ENCODE measurements at regions not wholly inside any gene's neighbourhood (a gene's known extent, or its start where the extent isn't known, plus 50 kb on each side); places are given as distances from the start of the nearest gene placed in this dataset.
"Not testable (repeated sequence)": the region's sequence is repeated elsewhere in the genome, so short reads cannot be mapped to it uniquely, and the experiment has no call there.

- no peak for DNase-seq
Measured at GRCh38 chr7:86592185-86592584, 51.5 kb upstream of the GRM3 start.

- no peak for DNase-seq
Measured at GRCh38 chr7:86574006-86574405, 69.7 kb upstream of the GRM3 start.

GRCh38 chr7:86558680-86559501 lies 84.8 kb upstream of the GRM3 start:
- peak; percentile 73 for DNase-seq

GRCh38 chr7:86534641-86535040 lies 109.1 kb upstream of the GRM3 start:
- DNase-seq, result no peak

GRCh38 chr7:86504229-86504628 lies 139.5 kb upstream of the GRM3 start:
- DNase-seq, result no peak

- DNase-seq, result no peak
Measured at GRCh38 chr7:86499986-86500385, 143.7 kb upstream of the GRM3 start.

GRCh38 chr7:86485827-86486226 lies 157.9 kb upstream of the GRM3 start:
- DNase-seq, result no peak

GRCh38 chr7:86479144-86479543 lies 164.6 kb upstream of the GRM3 start:
- no peak for DNase-seq

- DNase-seq, result no peak
Measured at GRCh38 chr7:86477343-86477935, 166.3 kb upstream of the GRM3 start.

- no peak for DNase-seq
Measured at GRCh38 chr7:86470763-86471162, 172.9 kb upstream of the GRM3 start.

GRCh38 chr7:86469680-86470295 lies 173.9 kb upstream of the GRM3 start:
- DNase-seq, result peak; percentile 81

- DNase-seq, result no peak
Measured at GRCh38 chr7:86454753-86455152, 189.0 kb upstream of the GRM3 start.

GRCh38 chr7:86453454-86453853 lies 190.3 kb upstream of the GRM3 start:
- DNase-seq, result no peak

GRCh38 chr7:86448856-86449255 lies 194.9 kb upstream of the GRM3 start:
- no peak for DNase-seq

- no peak for DNase-seq
Measured at GRCh38 chr7:86445285-86445684, 198.4 kb upstream of the GRM3 start.

- no peak for DNase-seq
Measured at GRCh38 chr7:86444245-86444644, 199.5 kb upstream of the GRM3 start.

GRCh38 chr7:86440420-86440819 lies 203.3 kb upstream of the GRM3 start:
- not testable (repeated sequence) for DNase-seq

- DNase-seq, result no peak
Measured at GRCh38 chr7:86437951-86438450, 205.7 kb upstream of the GRM3 start.

- no peak for DNase-seq
Measured at GRCh38 chr7:86431761-86432160, 211.9 kb upstream of the GRM3 start.

GRCh38 chr7:86411814-86412213 lies 231.9 kb upstream of the GRM3 start:
- no peak for DNase-seq

- no peak for DNase-seq
Measured at GRCh38 chr7:86407291-86407690, 236.4 kb upstream of the GRM3 start.

- no peak for DNase-seq
Measured at GRCh38 chr7:86391813-86392212, 251.9 kb upstream of the GRM3 start.

- not testable (repeated sequence) for DNase-seq
Measured at GRCh38 chr7:86375602-86376001, 268.1 kb upstream of the GRM3 start.

GRCh38 chr7:86372262-86372661 lies 271.4 kb upstream of the GRM3 start:
- DNase-seq, result no peak

Measured in COR-L47 (cell line).